Amniotic stem cell (primary cell): ENCODE measurements at regions not wholly inside any gene's neighbourhood (a gene's known extent, or its start where the extent isn't known, plus 50 kb on each side); places are given as distances from the start of the nearest gene placed in this dataset.

Experiments
- DNase-seq: peaks from one replicate; lab custom pipeline; 2025; lab: John Stamatoyannopoulos, UW

GRCh38 chr13:71998223-71998622 lies 131.2 kb upstream of the DACH1 start:
- DNase-seq, result no peak

- DNase-seq, result no peak
These were observed 112.6 kb upstream of the DACH1 start for GRCh38 chr13:71979616-71980015.

GRCh38 chr13:71977028-71977427 lies 110.0 kb upstream of the DACH1 start:
- no peak for DNase-seq

- DNase-seq, result no peak
These were observed 101.0 kb upstream of the DACH1 start for GRCh38 chr13:71967990-71968389.

- DNase-seq, result no peak
These were observed 97.6 kb upstream of the DACH1 start for GRCh38 chr13:71964491-71965100.

GRCh38 chr13:71962735-71963134 lies 95.7 kb upstream of the DACH1 start:
- DNase-seq, result no peak

GRCh38 chr13:71962126-71962525 lies 95.1 kb upstream of the DACH1 start:
- no peak for DNase-seq

- DNase-seq, result no peak
These were observed 82.4 kb upstream of the DACH1 start for GRCh38 chr13:71949441-71949840.

- DNase-seq, result no peak
These were observed 72.2 kb upstream of the DACH1 start for GRCh38 chr13:71939186-71939585.

- DNase-seq, result no peak
These were observed 68.3 kb upstream of the DACH1 start for GRCh38 chr13:71935166-71935840.

GRCh38 chr13:71924931-71925330 lies 57.9 kb upstream of the DACH1 start:
- DNase-seq, result no peak

GRCh38 chr13:71922194-71922593 lies 55.2 kb upstream of the DACH1 start:
- no peak for DNase-seq
